ENCODE measurements at regions not wholly inside any gene's neighbourhood (a gene's known extent, or its start where the extent isn't known, plus 50 kb on each side); places are given as distances from the start of the nearest gene placed in this dataset.

- no peak for DNase-seq (ENCODE audit: low read depth, low spot score)
These were observed 51.4 kb upstream of the GJA8 start for GRCh38 chr1:147851149-147851548.

DNA sequence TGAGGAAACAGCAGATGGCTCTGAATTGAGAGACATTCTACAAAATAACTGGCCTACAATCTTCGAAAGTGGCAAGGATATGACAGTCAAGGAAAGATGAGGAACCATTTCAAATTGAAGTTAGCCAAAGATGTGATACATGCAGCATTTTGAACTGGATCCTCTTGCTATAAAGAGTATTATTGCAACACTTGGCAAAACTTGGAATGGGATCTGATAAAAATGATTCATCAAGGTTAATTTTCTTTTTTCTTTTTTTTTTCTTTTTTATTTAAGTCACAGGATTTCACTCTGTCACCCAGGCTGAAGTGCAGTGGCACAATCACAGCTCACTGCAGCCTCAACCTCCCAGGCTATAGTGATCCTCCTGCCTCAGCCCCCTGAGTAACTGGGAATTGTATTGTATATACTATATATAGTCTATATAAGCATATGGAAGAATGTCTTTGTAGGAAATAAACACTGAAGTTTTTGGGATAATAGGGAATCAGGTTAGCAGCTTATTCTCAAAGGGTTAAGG, 49.8 kb upstream of the GJA8 start:
- no peak for DNase-seq (ENCODE audit: low read depth, low spot score)
